ENCODE measurements at regions not wholly inside any gene's neighbourhood (a gene's known extent, or its start where the extent isn't known, plus 50 kb on each side); places are given as distances from the start of the nearest gene placed in this dataset.

- TF ChIP-seq YY1 (IDR thresholded peaks at IDR 0.05; ENCODE audit: low read depth), result no peak
- TF ChIP-seq EZH2phosphoT487 (IDR thresholded peaks at IDR 0.05; ENCODE audit: borderline replicate concordance, low read depth), result no peak
- TF ChIP-seq CTCF (IDR thresholded peaks at IDR 0.05), result no peak
- no peak for TF ChIP-seq TAF1 (IDR thresholded peaks at IDR 0.05; ENCODE audit: borderline replicate concordance, low read depth, low read length)
- TF ChIP-seq RAD21 (IDR thresholded peaks at IDR 0.05; ENCODE audit: low read length), result no peak
Measured at GRCh38 chr15:85988741-85989140, 90.9 kb upstream of the AGBL1 start.

All from SK-N-SH (cell line).